SK-N-SH treated with all-trans-retinoic acid at 6 μM for 48 hours (cell line): ENCODE measurements at regions not wholly inside any gene's neighbourhood (a gene's known extent, or its start where the extent isn't known, plus 50 kb on each side); places are given as distances from the start of the nearest gene placed in this dataset.

Experiments
- ARNTL ChIP-seq: fragments of 450-650 bp; formaldehyde crosslinking; IDR thresholded peaks from 2 replicates; pipeline ENCODE4 v1.5.0; 2020; ENCODE audit warnings: low read depth, mild to moderate bottlenecking, moderate library complexity, borderline replicate concordance
- CSDC2 ChIP-seq: fragments of 250-450 bp; sonication (Bioruptor Pico); IDR thresholded peaks from 2 replicates; pipeline ENCODE4 v1.5.0; 2020; ENCODE audit warnings: mild to moderate bottlenecking, moderate library complexity
- CSRNP3 ChIP-seq: fragments of 250-450 bp; sonication (Bioruptor Pico); IDR thresholded peaks from 2 replicates; pipeline ENCODE4 v1.5.1; 2021; ENCODE audit warnings: mild to moderate bottlenecking, moderate library complexity
- GLIS3 ChIP-seq: fragments of 250-450 bp; sonication (Bioruptor Pico); IDR thresholded peaks from 2 replicates; pipeline ENCODE4 v1.5.0; 2020; ENCODE audit warnings: mild to moderate bottlenecking, moderate library complexity
- ZNF8 ChIP-seq: fragments of 450-650 bp; formaldehyde crosslinking; IDR thresholded peaks from 2 replicates; pipeline ENCODE4 v1.5.0; 2020; ENCODE audit warnings: mild to moderate bottlenecking, moderate library complexity

GRCh38 chr14:53306267-53306721, 153.2 kb upstream of the DDHD1 start:
- TF ChIP-seq ARNTL (CRISPR knock-in tag) = no peak
- TF ChIP-seq GLIS3 (CRISPR knock-in tag) = no peak
- no peak for TF ChIP-seq CSRNP3
- TF ChIP-seq ZNF8 (CRISPR knock-in tag) = no peak
- no peak for TF ChIP-seq CSDC2 (CRISPR knock-in tag)
